K562 (cell line): ENCODE measurements at regions not wholly inside any gene's neighbourhood (a gene's known extent, or its start where the extent isn't known, plus 50 kb on each side); places are given as distances from the start of the nearest gene placed in this dataset.

ENCODE experiments used
- ARID1B ChIP-seq: fragments of 450-650 bp; IDR thresholded peaks from 2 replicates; pipeline ENCODE4 v1.6.1; 2016; ENCODE audit warnings: antibody characterized with exemption, mild to moderate bottlenecking, inconsistent platforms
- ASH1L ChIP-seq: fragments of 450-650 bp; IDR thresholded peaks from 2 replicates; pipeline ENCODE4 v1.6.1; 2018; ENCODE audit warnings: borderline replicate concordance, mild to moderate bottlenecking, low read depth; ENCODE audit not compliant: partially characterized antibody
- CBFA2T3 ChIP-seq: fragments of 450-650 bp; IDR thresholded peaks from 2 replicates; pipeline ENCODE4 v1.6.1; 2017
- CCNT2 ChIP-seq: IDR thresholded peaks from 2 replicates; pipeline ENCODE4 v1.6.1; 2011; ENCODE audit warnings: borderline replicate concordance, low read depth, mild to moderate bottlenecking, moderate library complexity, mixed read lengths, low read length; ENCODE audit not compliant: insufficient read length; ENCODE audit errors: extremely low read depth
- ERF ChIP-seq: fragments of 450-650 bp; formaldehyde crosslinking; IDR thresholded peaks from 2 replicates; pipeline ENCODE4 v1.4.0; 2020; ENCODE audit warnings: mild to moderate bottlenecking, mixed read lengths
- ETV1 ChIP-seq: fragments of 450-650 bp; conservative IDR thresholded peaks from 2 replicates; pipeline ENCODE4 v1.6.1; 2016; ENCODE audit warnings: missing genetic modification characterization, control low read depth, low read depth, missing compliant biosample characterization
- KDM5B ChIP-seq: fragments of 200-600 bp; sonication (generic); IDR thresholded peaks from 2 replicates; pipeline ENCODE4 v1.6.1; 2012; ENCODE audit warnings: low read depth, mild to moderate bottlenecking, moderate library complexity, low read length, control low read depth, inconsistent platforms; ENCODE audit not compliant: insufficient replicate concordance
- NCOA6 ChIP-seq: fragments of 450-650 bp; IDR thresholded peaks from 2 replicates; pipeline ENCODE4 v1.6.1; 2017; ENCODE audit warnings: mild to moderate bottlenecking
- RCOR1 ChIP-seq, 2 experiments: IDR thresholded peaks; 2 replicates each; pipeline ENCODE4 v1.6.1; 2012; ENCODE audit warnings: low read depth in 2 of 2, low read length in 2 of 2, borderline replicate concordance in 1 of 2, improper control_type of control experiment in 1 of 2
- RNF2 ChIP-seq: sonication (generic); IDR thresholded peaks from 2 replicates; pipeline ENCODE4 v1.6.1; 2016
- SFPQ ChIP-seq: fragments of 200-400 bp; formaldehyde crosslinking; IDR thresholded peaks from 2 replicates; pipeline ENCODE4 v1.6.1; 2017; ENCODE audit warnings: mild to moderate bottlenecking, low read depth, low read length, moderate library complexity
- TEAD4 ChIP-seq, 2 experiments: sonication (generic) in 1 of 2; formaldehyde crosslinking in 1 of 2; IDR thresholded peaks; 2 replicates each; pipeline versions ENCODE4 v1.6.1 to v1.8.0; 2012 to 2022; ENCODE audit warnings: borderline replicate concordance in 1 of 2, inconsistent platforms in 1 of 2, low read length in 1 of 2, mild to moderate bottlenecking in 1 of 2, missing genetic modification reagents in 1 of 2
- ZNF318 ChIP-seq, 2 experiments: fragments of 450-650 bp; IDR thresholded peaks; 2 replicates each; pipeline ENCODE4 v1.6.1; 2016; ENCODE audit warnings: mild to moderate bottlenecking in 2 of 2, borderline replicate concordance in 1 of 2, low read depth in 1 of 2, moderate library complexity in 1 of 2
- ZNF57 ChIP-seq: fragments of 450-650 bp; formaldehyde crosslinking; IDR thresholded peaks from 2 replicates; pipeline ENCODE4 v1.4.0; 2020; ENCODE audit warnings: mild to moderate bottlenecking, moderate library complexity
- ZNF639 ChIP-seq, 2 experiments: fragments of 200-800 bp in 1 of 2; sonication (Bioruptor generic) in 1 of 2; sonication (generic) in 1 of 2; formaldehyde crosslinking in 1 of 2; IDR thresholded peaks in 1 of 2; conservative IDR thresholded peaks in 1 of 2; 2 replicates each; pipeline versions ENCODE4 v1.5.0 to v1.6.1; 2016 to 2020; ENCODE audit warnings: missing compliant biosample characterization in 1 of 2, missing genetic modification characterization in 1 of 2, missing genetic modification reagents in 1 of 2

- TF ChIP-seq ZNF318 (IDR thresholded peaks at IDR 0.05; ENCODE audit: borderline replicate concordance in 1 of 2, low read depth in 1 of 2), result no peak
- peak; percentile 65 for TF ChIP-seq CBFA2T3
- peak; percentile 56 for TF ChIP-seq ARID1B
- TF ChIP-seq NCOA6, result no peak
- TF ChIP-seq SFPQ, result no peak
- TF ChIP-seq ASH1L, result no peak
- no peak for TF ChIP-seq ZNF639 (CRISPR knock-in tag; conservative IDR thresholded peaks at IDR 0.05 in 1 of 2, IDR thresholded peaks at IDR 0.05 in 1 of 2)
- peak; percentile 59 for TF ChIP-seq ETV1 (tag)
- 0 out of 2 replicates have a peak, but pooled peaks have one; percentile 39 for TF ChIP-seq ERF
- TF ChIP-seq ZNF57 (CRISPR knock-in tag), result peak; percentile 29; the same call in 1 of the 2 replicates
- peak; percentile 49; the same call in 1 of the 2 replicates for TF ChIP-seq RNF2
- TF ChIP-seq RCOR1 (IDR thresholded peaks at IDR 0.05; ENCODE audit: borderline replicate concordance in 1 of 2, low read depth in 2 of 2, low read length in 2 of 2), result 0 out of 4 replicates have a peak, but pooled peaks of 1 of the 2 experiments have one; percentile 9
- TF ChIP-seq CCNT2, result peak; percentile 34
- no peak for TF ChIP-seq KDM5B
- TF ChIP-seq TEAD4 (IDR thresholded peaks at IDR 0.05; ENCODE audit: low read length), result peak; percentile 30; the same call in 1 of the 2 replicates
- no peak for TF ChIP-seq TEAD4 (CRISPR knock-in tag; IDR thresholded peaks at IDR 0.05; ENCODE audit: borderline replicate concordance)
Observed at GRCh38 chr7:17207220-17207619, 91.2 kb upstream of the AHR start (continued).
